ENCODE measurements at regions not wholly inside any gene's neighbourhood (a gene's known extent, or its start where the extent isn't known, plus 50 kb on each side); places are given as distances from the start of the nearest gene placed in this dataset.

DNA sequence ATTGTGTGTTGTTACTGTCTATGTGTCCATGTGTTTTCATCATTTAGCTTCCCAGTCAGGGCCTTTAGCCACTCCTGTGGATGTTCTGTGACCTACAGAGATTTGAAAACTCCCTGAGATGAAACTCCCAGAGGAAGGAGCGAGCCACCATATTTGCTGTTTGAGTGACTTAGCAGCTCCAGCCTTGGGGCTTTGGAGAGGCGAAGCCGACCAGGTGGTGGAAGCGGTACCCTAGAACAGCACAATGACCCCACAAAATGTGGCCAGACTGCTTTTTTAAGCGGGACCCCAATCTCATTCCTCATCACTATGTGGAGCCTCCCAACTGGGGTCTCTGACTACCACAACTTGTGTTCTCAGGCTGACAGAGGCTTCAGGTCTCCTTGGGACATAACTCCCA is 323.9 kb upstream of the KCND2 start:
- TF ChIP-seq, protein P1, sequence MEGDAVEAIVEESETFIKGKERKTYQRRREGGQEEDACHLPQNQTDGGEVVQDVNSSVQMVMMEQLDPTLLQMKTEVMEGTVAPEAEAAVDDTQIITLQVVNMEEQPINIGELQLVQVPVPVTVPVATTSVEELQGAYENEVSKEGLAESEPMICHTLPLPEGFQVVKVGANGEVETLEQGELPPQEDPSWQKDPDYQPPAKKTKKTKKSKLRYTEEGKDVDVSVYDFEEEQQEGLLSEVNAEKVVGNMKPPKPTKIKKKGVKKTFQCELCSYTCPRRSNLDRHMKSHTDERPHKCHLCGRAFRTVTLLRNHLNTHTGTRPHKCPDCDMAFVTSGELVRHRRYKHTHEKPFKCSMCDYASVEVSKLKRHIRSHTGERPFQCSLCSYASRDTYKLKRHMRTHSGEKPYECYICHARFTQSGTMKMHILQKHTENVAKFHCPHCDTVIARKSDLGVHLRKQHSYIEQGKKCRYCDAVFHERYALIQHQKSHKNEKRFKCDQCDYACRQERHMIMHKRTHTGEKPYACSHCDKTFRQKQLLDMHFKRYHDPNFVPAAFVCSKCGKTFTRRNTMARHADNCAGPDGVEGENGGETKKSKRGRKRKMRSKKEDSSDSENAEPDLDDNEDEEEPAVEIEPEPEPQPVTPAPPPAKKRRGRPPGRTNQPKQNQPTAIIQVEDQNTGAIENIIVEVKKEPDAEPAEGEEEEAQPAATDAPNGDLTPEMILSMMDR (IDR thresholded peaks at IDR 0.05; ENCODE audit: insufficient read depth, low read length): no peak
- TF ChIP-seq REST (IDR thresholded peaks at IDR 0.05; ENCODE audit: insufficient replicate concordance, low read depth): no peak
- no peak for TF ChIP-seq POLR2AphosphoS5 (IDR thresholded peaks at IDR 0.05; ENCODE audit: low read depth)
- no peak for TF ChIP-seq GABPA (IDR thresholded peaks at IDR 0.05; ENCODE audit: low read depth)
